ENCODE measurements at regions not wholly inside any gene's neighbourhood (a gene's known extent, or its start where the extent isn't known, plus 50 kb on each side); places are given as distances from the start of the nearest gene placed in this dataset.

GRCh38 chr12:42686514-42687172 lies 97.1 kb upstream of the PRICKLE1 start:
- DNase-seq (ENCODE audit: low read depth in 2 of 2), result no peak

GRCh38 chr12:42684802-42685071 lies 95.2 kb upstream of the PRICKLE1 start:
- no peak for DNase-seq (ENCODE audit: low read depth in 2 of 2)

GRCh38 chr12:42683933-42684801 lies 94.6 kb upstream of the PRICKLE1 start:
- no peak for DNase-seq (ENCODE audit: low read depth in 2 of 2)

GRCh38 chr12:42683266-42683665 lies 93.7 kb upstream of the PRICKLE1 start:
- no peak for DNase-seq (ENCODE audit: low read depth in 2 of 2)

- DNase-seq (ENCODE audit: low read depth in 2 of 2), result no peak
Measured at GRCh38 chr12:42679466-42679865, 89.9 kb upstream of the PRICKLE1 start.

GRCh38 chr12:42677461-42677860 lies 87.9 kb upstream of the PRICKLE1 start:
- DNase-seq (ENCODE audit: low read depth in 2 of 2), result no peak

- DNase-seq (ENCODE audit: low read depth in 2 of 2), result no peak
Measured at GRCh38 chr12:42673535-42673934, 84.0 kb upstream of the PRICKLE1 start.

GRCh38 chr12:42670719-42671118 lies 81.2 kb upstream of the PRICKLE1 start:
- no peak for DNase-seq (ENCODE audit: low read depth in 2 of 2)

GRCh38 chr12:42669553-42669952 lies 80.0 kb upstream of the PRICKLE1 start:
- no peak for DNase-seq (ENCODE audit: low read depth in 2 of 2)

GRCh38 chr12:42666671-42667243 lies 77.2 kb upstream of the PRICKLE1 start:
- no peak for DNase-seq (ENCODE audit: low read depth in 2 of 2)

- no peak for DNase-seq (ENCODE audit: low read depth in 2 of 2)
Measured at GRCh38 chr12:42663621-42664020, 74.1 kb upstream of the PRICKLE1 start.

GRCh38 chr12:42660968-42661937 lies 71.7 kb upstream of the PRICKLE1 start:
- DNase-seq (ENCODE audit: low read depth in 2 of 2), result peak in 1 of 2 donors; percentile 2

GRCh38 chr12:42660117-42660516 lies 70.6 kb upstream of the PRICKLE1 start:
- DNase-seq (ENCODE audit: low read depth in 2 of 2), result no peak

- peak in 1 of 2 donors; percentile 9 for DNase-seq (ENCODE audit: low read depth in 2 of 2)
Measured at GRCh38 chr12:42652048-42652447, 62.5 kb upstream of the PRICKLE1 start.

GRCh38 chr12:42648061-42648460 lies 58.5 kb upstream of the PRICKLE1 start:
- DNase-seq (ENCODE audit: low read depth in 2 of 2), result no peak

GRCh38 chr12:42643881-42644579 lies 54.5 kb upstream of the PRICKLE1 start:
- no peak for DNase-seq (ENCODE audit: low read depth in 2 of 2)

- DNase-seq (ENCODE audit: low read depth in 2 of 2), result no peak
Measured at GRCh38 chr12:42641221-42641885, 51.8 kb upstream of the PRICKLE1 start.

GRCh38 chr12:42640391-42640790 lies 50.8 kb upstream of the PRICKLE1 start:
- no peak for DNase-seq (ENCODE audit: low read depth in 2 of 2)

- no peak for DNase-seq (ENCODE audit: low read depth in 2 of 2)
Measured at GRCh38 chr12:42639556-42639955, 50.0 kb upstream of the PRICKLE1 start.

Data from dermis microvascular lymphatic vessel endothelial cell (primary cell).